ENCODE measurements at regions not wholly inside any gene's neighbourhood (a gene's known extent, or its start where the extent isn't known, plus 50 kb on each side); places are given as distances from the start of the nearest gene placed in this dataset.
"Not testable (repeated sequence)": the region's sequence is repeated elsewhere in the genome, so short reads cannot be mapped to it uniquely, and the experiment has no call there.

DNA sequence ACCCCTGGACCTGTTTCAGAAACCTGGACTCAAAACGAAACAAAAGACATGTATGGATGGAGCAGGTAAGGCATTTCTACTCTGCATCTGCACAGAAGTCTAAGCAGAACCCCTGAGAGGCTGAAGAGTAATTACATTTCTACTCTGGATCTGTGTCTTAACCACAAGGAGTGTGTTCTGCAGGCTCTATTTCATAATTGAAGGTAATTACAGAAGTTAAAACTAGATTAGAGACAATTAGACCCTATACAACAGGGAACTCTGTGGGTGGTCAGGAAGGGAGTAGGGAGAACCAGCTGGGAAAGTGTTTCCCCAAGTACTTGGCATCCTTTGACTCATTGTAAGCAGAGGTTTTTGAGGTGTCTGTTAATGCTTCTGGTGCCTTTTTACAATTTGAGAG, 69.8 kb downstream of the IGSF1 start:
- DNase-seq (ENCODE audit: low read depth, low spot score) = no peak

GRCh38 chrX:131217989-131218388, 71.1 kb downstream of the IGSF1 start:
- DNase-seq (ENCODE audit: low read depth, low spot score) = no peak

DNA sequence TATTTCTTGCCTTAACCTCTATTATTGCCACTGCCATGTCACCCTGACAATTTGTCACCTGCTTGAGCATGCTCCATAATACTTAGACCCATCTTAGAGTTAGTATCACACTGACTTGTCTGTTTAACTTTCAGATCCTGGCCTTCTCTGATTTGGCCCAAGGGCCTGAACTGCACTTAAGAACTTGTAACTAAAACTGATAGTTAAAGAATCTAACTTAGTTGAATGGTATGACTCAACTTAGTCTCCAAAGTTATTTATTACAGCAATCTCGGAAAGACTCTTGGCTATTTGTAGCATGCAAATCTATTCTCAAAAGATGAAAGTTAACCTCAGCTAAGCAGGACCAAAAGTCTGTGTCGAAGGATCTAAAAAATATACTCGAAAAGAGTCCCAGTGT, 72.3 kb downstream of the IGSF1 start:
- DNase-seq (ENCODE audit: low read depth, low spot score) = no peak

GRCh38 chrX:131213400-131213799, 75.7 kb downstream of the IGSF1 start:
- peak; percentile 49 for DNase-seq (ENCODE audit: low read depth, low spot score)

GRCh38 chrX:131202766-131203165, 86.3 kb downstream of the IGSF1 start:
- DNase-seq (ENCODE audit: low read depth, low spot score) = no peak

- DNase-seq (ENCODE audit: low read depth, low spot score) = no peak
These were observed 87.1 kb downstream of the IGSF1 start for GRCh38 chrX:131201986-131202385.

DNA sequence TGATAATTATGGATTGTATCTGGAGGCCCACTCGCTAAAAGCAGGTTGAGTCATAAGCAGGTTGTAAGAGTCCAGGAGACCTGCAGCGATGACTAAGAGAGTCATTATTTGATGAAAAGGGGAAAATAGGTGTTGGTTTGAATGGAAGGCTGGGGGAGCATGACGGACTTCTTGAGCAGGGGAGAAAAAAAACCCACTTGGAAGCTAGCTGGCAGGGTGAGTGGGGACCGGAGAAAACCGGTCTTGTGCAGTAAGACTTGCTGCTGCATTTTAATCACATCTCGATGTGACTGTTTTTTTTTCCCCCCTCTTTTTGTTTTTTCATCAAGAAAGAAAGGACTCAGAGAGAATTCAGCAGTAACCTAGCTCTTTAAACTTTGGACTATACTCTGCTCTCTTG, 90.0 kb downstream of the IGSF1 start:
- DNase-seq (ENCODE audit: low read depth, low spot score) = no peak

- no peak for DNase-seq (ENCODE audit: low read depth, low spot score)
These were observed 101.9 kb downstream of the IGSF1 start for GRCh38 chrX:131187206-131187605.

DNA sequence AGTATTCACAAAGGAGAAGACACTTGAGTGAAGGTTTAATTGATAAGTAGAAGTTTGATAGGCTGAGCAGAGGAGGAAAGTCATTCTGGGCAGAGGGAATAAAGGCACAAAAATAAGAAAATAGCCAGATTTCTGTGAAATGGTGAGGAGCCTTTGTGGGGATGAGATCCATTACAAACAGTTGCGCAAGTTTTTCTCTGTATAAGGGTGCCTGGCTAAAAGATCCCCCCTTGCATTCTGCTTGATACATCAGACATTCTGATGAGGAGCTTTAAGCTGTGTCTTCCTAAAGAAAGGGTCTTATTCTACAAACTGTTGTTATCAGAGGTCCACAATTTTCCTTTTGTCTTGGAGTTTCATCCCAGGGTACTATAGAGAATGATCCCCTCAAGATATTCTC, 112.0 kb downstream of the ARHGAP36 start:
- DNase-seq (ENCODE audit: low read depth, low spot score) = no peak

DNA sequence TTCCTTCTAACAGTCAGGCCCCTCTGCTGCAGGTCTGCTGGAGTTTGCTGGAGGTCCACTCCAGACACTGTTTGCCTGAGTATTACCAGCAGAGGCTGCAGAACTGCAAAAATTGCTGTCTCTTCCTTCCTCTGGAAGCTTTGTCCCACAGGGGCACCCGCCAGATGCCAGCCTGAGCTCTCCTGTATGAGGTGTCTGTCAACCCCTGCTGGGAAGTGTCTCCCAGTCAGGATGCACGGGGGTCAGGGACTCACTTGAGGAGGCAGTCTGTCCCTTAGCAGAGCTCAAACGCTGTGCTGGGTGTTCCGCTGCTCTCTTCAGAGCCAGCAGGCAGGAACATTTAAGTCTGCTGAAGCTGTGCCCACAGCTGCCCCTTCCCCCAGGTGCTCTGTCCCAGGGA, 105.5 kb downstream of the ARHGAP36 start:
- DNase-seq (ENCODE audit: low read depth, low spot score) = not testable (repeated sequence)

GRCh38 chrX:131157656-131158055, 99.5 kb downstream of the ARHGAP36 start:
- not testable (repeated sequence) for DNase-seq (ENCODE audit: low read depth, low spot score)

- no peak for DNase-seq (ENCODE audit: low read depth, low spot score)
These were observed 88.6 kb downstream of the ARHGAP36 start for GRCh38 chrX:131146702-131147101.

Measured in ELF-1 (cell line).